ENCODE measurements at regions not wholly inside any gene's neighbourhood (a gene's known extent, or its start where the extent isn't known, plus 50 kb on each side); places are given as distances from the start of the nearest gene placed in this dataset.
"Not testable (repeated sequence)": the region's sequence is repeated elsewhere in the genome, so short reads cannot be mapped to it uniquely, and the experiment has no call there.

GRCh38 chr14:54261283-54261682 is 135.5 kb upstream of the CDKN3 start:
- no peak for DNase-seq

GRCh38 chr14:54266616-54267015 is 130.2 kb upstream of the CDKN3 start:
- DNase-seq: not testable (repeated sequence)

GRCh38 chr14:54267172-54267571 is 129.6 kb upstream of the CDKN3 start:
- DNase-seq: no peak

GRCh38 chr14:54275997-54276725 is 120.6 kb upstream of the CDKN3 start:
- DNase-seq: no peak

- no peak for DNase-seq
Measured at GRCh38 chr14:54278087-54278486, 118.7 kb upstream of the CDKN3 start.

- no peak for DNase-seq
Measured at GRCh38 chr14:54278665-54279295, 118.0 kb upstream of the CDKN3 start.

GRCh38 chr14:54282849-54283248 is 114.0 kb upstream of the CDKN3 start:
- DNase-seq: no peak

GRCh38 chr14:54285030-54285429 is 111.8 kb upstream of the CDKN3 start:
- DNase-seq: no peak

- DNase-seq: no peak
Measured at GRCh38 chr14:54291491-54292191, 105.2 kb upstream of the CDKN3 start.

- DNase-seq: no peak
Measured at GRCh38 chr14:54294802-54295201, 102.0 kb upstream of the CDKN3 start.

GRCh38 chr14:54299410-54300363 is 97.1 kb upstream of the CDKN3 start:
- no peak for DNase-seq

GRCh38 chr14:54300881-54301280 is 95.9 kb upstream of the CDKN3 start:
- no peak for DNase-seq

- no peak for DNase-seq
Measured at GRCh38 chr14:54301359-54301758, 95.4 kb upstream of the CDKN3 start.

GRCh38 chr14:54306806-54307205 is 90.0 kb upstream of the CDKN3 start:
- DNase-seq: no peak

GRCh38 chr14:54309615-54310014 is 87.2 kb upstream of the CDKN3 start:
- no peak for DNase-seq

- no peak for DNase-seq
Measured at GRCh38 chr14:54310151-54310850, 86.5 kb upstream of the CDKN3 start.

- DNase-seq: no peak
Measured at GRCh38 chr14:54310851-54311228, 86.0 kb upstream of the CDKN3 start.

GRCh38 chr14:54312166-54312801 is 84.5 kb upstream of the CDKN3 start:
- no peak for DNase-seq

GRCh38 chr14:54314365-54315104 is 82.3 kb upstream of the CDKN3 start:
- no peak for DNase-seq

GRCh38 chr14:54316652-54317051 is 80.2 kb upstream of the CDKN3 start:
- DNase-seq: no peak

GRCh38 chr14:54317391-54317790 is 79.4 kb upstream of the CDKN3 start:
- DNase-seq: no peak
